HepG2 (cell line): ENCODE measurements at regions not wholly inside any gene's neighbourhood (a gene's known extent, or its start where the extent isn't known, plus 50 kb on each side); places are given as distances from the start of the nearest gene placed in this dataset.
A peak's percentile ranks its signal among the peaks of the same experiment; 100 is the strongest.

ENCODE experiments used
- ATAC-seq: fragments of 200-7000 bp; cut with Tn5 transposase; 3 replicates; pipeline ENCODE4 v1.9.1; 2020; ENCODE audit warnings: mild to moderate bottlenecking, moderate library complexity
- BruUV-seq: library from RNA; stranded (reverse); fragments of 400-500 nt; replicated peaks from 2 replicates; lab custom pipeline; 2021; lab: Mats Ljungman, UMichigan
- CTCF ChIA-PET: fragments of 300-600 bp; formaldehyde crosslinking; extraction: SDS; loops from one replicate; lab custom pipeline; 2021; ENCODE audit warnings: low total read pairs, inconsistent platforms, low intra/inter-chr PET ratio; lab: Yijun Ruan, JAX
- POLR2A ChIA-PET: fragments of 350-600 bp; sonication (Branson Sonifier 250); formaldehyde crosslinking; loops from one replicate; lab custom pipeline; 2020; ENCODE audit warnings: antibody characterized with exemption, inconsistent platforms; lab: Yijun Ruan, JAX
- DNase-seq: peaks from one replicate; pipeline ENCODE4 v3.0.0-alpha.2; 2015; ENCODE audit warnings: low spot score
- FAIRE-seq: peaks from 3 replicates; lab custom pipeline; 2011; peaks lifted over from hg19 to GRCh38; lab: Jason Lieb, UNC
- H2AFZ ChIP-seq: one replicate; pipeline ENCODE4 v1.6.1; 2011; ENCODE audit warnings: low read length, inconsistent platforms
- H3K27ac ChIP-seq: fragments of 300-600 bp; 3 replicates; pipeline ENCODE4 v1.8.0; 2011; ENCODE audit warnings: mixed run types, mild to moderate bottlenecking, mixed read lengths, low read length, inconsistent platforms; ENCODE audit not compliant: insufficient read depth; ENCODE audit errors: extremely low read length
- H3K27me3 ChIP-seq, 2 experiments: fragments of 200-600 bp in 1 of 2; 2 replicates in 1 of 2; 3 replicates in 1 of 2; pipeline versions ENCODE4 v1.6.0 to v1.8.0; 2011; ENCODE audit warnings: low read length in 2 of 2, mild to moderate bottlenecking in 2 of 2, moderate library complexity in 2 of 2, inconsistent platforms in 1 of 2; ENCODE audit not compliant: insufficient read depth in 2 of 2, control insufficient read depth in 1 of 2
- H3K36me3 ChIP-seq, 2 experiments: fragments of 200-600 bp in 1 of 2; replicated peaks in 1 of 2; 2 replicates in 1 of 2; 3 replicates in 1 of 2; pipeline versions ENCODE4 v1.5.1 to v1.8.0; 2011; ENCODE audit warnings: low read length in 2 of 2, inconsistent platforms in 1 of 2; ENCODE audit not compliant: insufficient read depth in 2 of 2, control insufficient read depth in 1 of 2
- H3K4me1 ChIP-seq: 2 replicates; pipeline ENCODE4 v1.5.1; 2012; ENCODE audit warnings: low read length, inconsistent platforms; ENCODE audit not compliant: insufficient read depth
- H3K4me2 ChIP-seq: 2 replicates; pipeline ENCODE4 v1.6.0; 2011; ENCODE audit warnings: low read depth, low read length, inconsistent platforms
- H3K4me3 ChIP-seq, 3 experiments: fragments of 200-600 bp in 1 of 3; sonication (generic), shearing (Covaris generic) in 1 of 3; replicated peaks in 1 of 3; 2 replicates each; pipeline ENCODE4 v1.5.1; 2011 to 2016; ENCODE audit warnings: low read length in 3 of 3, inconsistent platforms in 2 of 3, low read depth in 2 of 3, mild to moderate bottlenecking in 2 of 3, control low read depth in 1 of 3, mixed read lengths in 1 of 3; ENCODE audit not compliant: insufficient read depth in 1 of 3
- H3K79me2 ChIP-seq: one replicate; pipeline ENCODE4 v1.6.1; 2011; ENCODE audit warnings: low read length, inconsistent platforms; ENCODE audit not compliant: insufficient read depth
- H3K9ac ChIP-seq: 2 replicates; pipeline ENCODE4 v1.6.0; 2011; ENCODE audit warnings: mild to moderate bottlenecking, low read depth, low read length, inconsistent platforms; ENCODE audit not compliant: insufficient read depth
- H3K9me3 ChIP-seq: 2 replicates; pipeline ENCODE4 v1.5.1; 2012; ENCODE audit warnings: mild to moderate bottlenecking, low read length
- H4K20me1 ChIP-seq: 2 replicates; pipeline ENCODE4 v1.6.0; 2011; ENCODE audit warnings: inconsistent platforms, mild to moderate bottlenecking, low read length, moderate library complexity; ENCODE audit not compliant: insufficient read depth
- CEBPB ChIP-seq: IDR thresholded peaks from 2 replicates; pipeline ENCODE4 v1.6.1; 2011; ENCODE audit warnings: low read depth, low read length, improper control_type of control experiment, borderline replicate concordance
- CREB3 ChIP-seq: sonication (generic); formaldehyde crosslinking; IDR thresholded peaks from 2 replicates; pipeline ENCODE4 v1.5.0; 2020; ENCODE audit warnings: missing genetic modification reagents
- CSRNP2 ChIP-seq: sonication (generic); formaldehyde crosslinking; conservative IDR thresholded peaks from 2 replicates; pipeline ENCODE4 v1.8.0; 2022; ENCODE audit warnings: low read depth, missing genetic modification reagents
- DDIT3 ChIP-seq: sonication (generic); formaldehyde crosslinking; IDR thresholded peaks from 2 replicates; pipeline ENCODE4 v1.4.0; 2020; ENCODE audit warnings: mild to moderate bottlenecking, missing genetic modification reagents
- HINFP ChIP-seq: sonication (generic); formaldehyde crosslinking; IDR thresholded peaks from 2 replicates; pipeline ENCODE4 v1.4.0; 2020; ENCODE audit warnings: low read depth, mild to moderate bottlenecking, missing genetic modification reagents
- HOXA7 ChIP-seq: sonication (generic); formaldehyde crosslinking; IDR thresholded peaks from 2 replicates; pipeline ENCODE4 v1.8.1; 2022; ENCODE audit warnings: mild to moderate bottlenecking, missing genetic modification reagents, moderate library complexity
- MXD3 ChIP-seq: IDR thresholded peaks from 2 replicates; pipeline ENCODE4 v1.6.1; 2016; ENCODE audit warnings: mild to moderate bottlenecking, missing biosample characterization, missing genetic modification reagents
- TOPORS ChIP-seq: sonication (generic); formaldehyde crosslinking; IDR thresholded peaks from 2 replicates; pipeline ENCODE4 v1.8.0; 2023; ENCODE audit warnings: mild to moderate bottlenecking, missing genetic modification reagents
- WGBS: methylation state at CpG from one replicate; pipeline ENCODE4 v1.1.6; 2017; ENCODE audit warnings: low lambda C conversion rate; 5-methylcytosine and 5-hydroxymethylcytosine counted together
- in situ Hi-C: cut with HindIII; loops from 2 replicates; pipeline ENCODE4 v1.10.0; 2017; ENCODE audit warnings: low pct_unique_long_range_greater_than_20kb; ENCODE audit not compliant: extremely low pct_ligation_motif_present
- intact Hi-C: fragments of 100-400 bp; cut with micrococcal nuclease; formaldehyde crosslinking; loops from one replicate; pipeline ENCODE4 v1.10.0; 2022; ENCODE audit not compliant: unreplicated experiment

GRCh38 chr13:104759069-104759468 lies 1692.9 kb upstream of the SLC10A2 start:
- BruUV-seq, result no TSS peak
- H3K27ac ChIP-seq, result no peak overlapping the region
- ChIA-PET CTCF (no interaction called here), POLR2A (no interaction called here)
- ATAC-seq (no peak), FAIRE-seq (no peak), DNase-seq (no peak)
- in situ Hi-C loops, result no loop called here
- H3K9ac ChIP-seq, result no peak overlapping the region
- no peaks in the 10 kb centered on the region for H3K36me3 ChIP-seq
- no peaks in the 10 kb centered on the region for H3K27me3 ChIP-seq
- H3K79me2 ChIP-seq, result no peaks in the 10 kb centered on the region
- TF ChIP-seq HOXA7 (CRISPR knock-in tag), result no peak
- no peak for TF ChIP-seq CREB3 (CRISPR knock-in tag)
- no peak for TF ChIP-seq DDIT3 (CRISPR knock-in tag)
- no peak for TF ChIP-seq MXD3 (CRISPR knock-in tag)
- TF ChIP-seq TOPORS (CRISPR knock-in tag), result no peak
- TF ChIP-seq CEBPB, result peak; percentile 51; the same call in 1 of the 2 replicates
- TF ChIP-seq HINFP, result no peak
- no peak for TF ChIP-seq CSRNP2 (CRISPR knock-in tag)
- no peak overlapping the region for H3K4me2 ChIP-seq
- H3K4me1 ChIP-seq, result no peaks in the 10 kb centered on the region
- H3K9me3 ChIP-seq, result peaks cover 52% of the 10 kb centered on the region
- intact Hi-C loops, result no loop called here
- no peak overlapping the region for H2AFZ ChIP-seq
- H3K4me3 ChIP-seq, result no peak overlapping the region
- no peaks in the 10 kb centered on the region for H4K20me1 ChIP-seq
- 31% methylated on average over 3 of the region's 3 CpGs for WGBS
